Tibial nerve (tissue), 4 donors: ENCODE measurements at regions not wholly inside any gene's neighbourhood (a gene's known extent, or its start where the extent isn't known, plus 50 kb on each side); places are given as distances from the start of the nearest gene placed in this dataset.
"Not testable (repeated sequence)": the region's sequence is repeated elsewhere in the genome, so short reads cannot be mapped to it uniquely, and the experiment has no call there.

Experiments used
- DNase-seq, 2 donors: peaks; one replicate each; pipeline ENCODE4 v3.0.0-alpha.2; 2019; ENCODE audit warnings: low spot score in 2 of 2
- H3K27ac ChIP-seq, 4 donors: fragments of 200-600 bp; sonication (generic) in 3 of 4; one replicate each; pipeline ENCODE4 v1.5.1; 2017 to 2019; ENCODE audit warnings: mild to moderate bottlenecking in 1 of 4
- H3K27me3 ChIP-seq, 2 donors: fragments of 200-600 bp; sonication (generic) in 1 of 2; one replicate each; pipeline versions ENCODE4 v1.5.1 to v1.6.0; 2017 to 2019
- H3K36me3 ChIP-seq, 3 donors: fragments of 200-600 bp; sonication (generic); one replicate each; pipeline ENCODE4 v1.5.1; 2018 to 2019
- H3K4me1 ChIP-seq, 4 donors: fragments of 200-600 bp; sonication (generic) in 3 of 4; one replicate each; pipeline ENCODE4 v1.5.1; 2017 to 2019
- H3K4me3 ChIP-seq, 4 donors: fragments of 200-600 bp; sonication (generic) in 3 of 4; one replicate each; pipeline ENCODE4 v1.5.1; 2017 to 2019; ENCODE audit warnings: mild to moderate bottlenecking in 1 of 4, moderate library complexity in 1 of 4
- H3K9me3 ChIP-seq, 4 donors: fragments of 200-600 bp; sonication (generic) in 3 of 4; one replicate each; pipeline ENCODE4 v1.5.1; 2017 to 2019
- CTCF ChIP-seq, 5 experiments: fragments of 200-600 bp in 3 of 5; fragments of 450-650 bp in 2 of 5; sonication (generic) in 3 of 5; IDR thresholded peaks; one replicate each; pipeline ENCODE4 v1.5.1; 2016 to 2019; ENCODE audit warnings: antibody characterized with exemption in 5 of 5, mild to moderate bottlenecking in 3 of 5, moderate library complexity in 2 of 5
- EP300 ChIP-seq, 2 donors: sonication (generic); formaldehyde crosslinking; IDR thresholded peaks; one replicate each; pipeline ENCODE4 v1.6.1; 2017; ENCODE audit warnings: antibody characterized with exemption in 2 of 2, mild to moderate bottlenecking in 1 of 2
- POLR2A ChIP-seq, 2 donors: fragments of 450-650 bp; IDR thresholded peaks; one replicate each; pipeline ENCODE4 v1.6.1; 2017; ENCODE audit warnings: antibody characterized with exemption in 2 of 2, mild to moderate bottlenecking in 2 of 2, moderate library complexity in 2 of 2
- WGBS, 2 donors: methylation state at CpG; one replicate each; pipeline ENCODE4 v1.1.5; 2018; 5-methylcytosine and 5-hydroxymethylcytosine counted together

- TF ChIP-seq CTCF (IDR thresholded peaks at IDR 0.05) (no peak), POLR2A (IDR thresholded peaks at IDR 0.05) (no peak), EP300 (IDR thresholded peaks at IDR 0.05) (no peak)
- Histone ChIP-seq H3K9me3 (no peaks in the 10 kb centered on the region), H3K27me3 (peaks cover 0 to 4% of the 10 kb centered on the region in 2 donors), H3K36me3 (no peaks in the 10 kb centered on the region), H3K4me1 (peaks cover 0 to 20% (median 7%) of the 10 kb centered on the region in 4 donors), H3K27ac (no peak overlapping the region), H3K4me3 (no peak overlapping the region)
- WGBS, 2 donors, result 98 to 100% methylated on average over 2 of the region's 2 CpGs
- DNase-seq, result no peak
These were observed 84.2 kb upstream of the EGFL6 start for GRCh38 chrX:13485167-13485566.

- Histone ChIP-seq H3K4me1 (peaks cover 0 to 15% (median 7%) of the 10 kb centered on the region in 4 donors), H3K27ac (no peak overlapping the region), H3K4me3 (no peak overlapping the region), H3K9me3 (no peaks in the 10 kb centered on the region), H3K27me3 (peaks cover 0 to 10% of the 10 kb centered on the region in 2 donors), H3K36me3 (no peaks in the 10 kb centered on the region)
- TF ChIP-seq CTCF (IDR thresholded peaks at IDR 0.05) (no peak), POLR2A (IDR thresholded peaks at IDR 0.05) (no peak), EP300 (IDR thresholded peaks at IDR 0.05) (no peak)
- WGBS, 2 donors, result 74 to 92% methylated on average over 3 of the region's 3 CpGs
- DNase-seq, result no peak
These were observed 85.6 kb upstream of the EGFL6 start for GRCh38 chrX:13483773-13484172.

- no peak for DNase-seq
- WGBS, 2 donors, result 65 to 73% methylated on average over 9 of the region's 9 CpGs
- Histone ChIP-seq H3K4me3 (no peak overlapping the region), H3K4me1 (peaks cover 0 to 10% (median 6%) of the 10 kb centered on the region in 4 donors), H3K27ac (peak overlapping the region in 1 of 4 donors; percentile 33), H3K9me3 (no peaks in the 10 kb centered on the region), H3K27me3 (peaks cover 0 to 10% of the 10 kb centered on the region in 2 donors), H3K36me3 (no peaks in the 10 kb centered on the region)
- no peak for TF ChIP-seq POLR2A (IDR thresholded peaks at IDR 0.05)
- TF ChIP-seq CTCF (IDR thresholded peaks at IDR 0.05), result no peak
- TF ChIP-seq EP300 (IDR thresholded peaks at IDR 0.05), result no peak
These were observed 86.5 kb upstream of the EGFL6 start for GRCh38 chrX:13482746-13483541.

- not testable (repeated sequence) for H3K27me3 ChIP-seq, H3K4me3 ChIP-seq, H3K9me3 ChIP-seq, DNase-seq, H3K4me1 ChIP-seq, H3K27ac ChIP-seq, H3K36me3 ChIP-seq
- 79 to 96% methylated on average over 2 of the region's 2 CpGs for whole genome bisulfite sequencing, 2 donors
These were observed 88.6 kb upstream of the EGFL6 start for GRCh38 chrX:13480780-13481179.

GRCh38 chrX:13479452-13479813, 90.0 kb upstream of the EGFL6 start:
- Histone ChIP-seq H3K4me1 (peaks cover 0 to 2% (median 0%) of the 10 kb centered on the region in 4 donors), H3K27ac (no peak overlapping the region), H3K27me3 (peaks cover 0 to 6% of the 10 kb centered on the region in 2 donors), H3K36me3 (no peaks in the 10 kb centered on the region), H3K9me3 (no peaks in the 10 kb centered on the region), H3K4me3 (no peak overlapping the region)
- 92 to 100% methylated on average over 2 of the region's 2 CpGs for WGBS, 2 donors
- DNase-seq, result no peak
- TF ChIP-seq CTCF (IDR thresholded peaks at IDR 0.05) (no peak), POLR2A (IDR thresholded peaks at IDR 0.05) (no peak), EP300 (IDR thresholded peaks at IDR 0.05) (no peak)
